Renal cortical epithelial cell (primary cell): ENCODE measurements at regions not wholly inside any gene's neighbourhood (a gene's known extent, or its start where the extent isn't known, plus 50 kb on each side); places are given as distances from the start of the nearest gene placed in this dataset.

Experiments used
- DNase-seq: peaks from one replicate; pipeline ENCODE4 v3.0.0-alpha.2; 2011; ENCODE audit warnings: low read depth

GRCh38 chr5:136694258-136694657 is 328.9 kb upstream of the TRPC7 start:
- no peak for DNase-seq

DNA sequence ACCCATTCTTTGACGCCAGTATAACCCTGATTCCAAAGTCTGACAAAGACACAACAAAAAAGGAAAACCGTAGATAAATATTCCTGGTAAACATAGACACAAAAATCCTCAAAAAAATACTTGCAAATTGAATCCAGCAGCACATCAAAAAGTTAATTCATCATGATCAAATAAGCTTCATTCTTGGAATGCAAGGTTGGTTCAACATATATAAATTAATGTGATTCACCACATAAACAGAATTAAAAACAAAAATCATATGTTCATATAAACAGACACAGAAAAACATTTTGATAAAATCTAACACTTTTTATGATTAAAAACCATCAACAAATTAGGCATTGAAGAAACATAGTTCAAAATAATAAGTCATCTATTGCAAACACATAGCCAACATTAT is 324.2 kb upstream of the TRPC7 start:
- DNase-seq: no peak

DNA sequence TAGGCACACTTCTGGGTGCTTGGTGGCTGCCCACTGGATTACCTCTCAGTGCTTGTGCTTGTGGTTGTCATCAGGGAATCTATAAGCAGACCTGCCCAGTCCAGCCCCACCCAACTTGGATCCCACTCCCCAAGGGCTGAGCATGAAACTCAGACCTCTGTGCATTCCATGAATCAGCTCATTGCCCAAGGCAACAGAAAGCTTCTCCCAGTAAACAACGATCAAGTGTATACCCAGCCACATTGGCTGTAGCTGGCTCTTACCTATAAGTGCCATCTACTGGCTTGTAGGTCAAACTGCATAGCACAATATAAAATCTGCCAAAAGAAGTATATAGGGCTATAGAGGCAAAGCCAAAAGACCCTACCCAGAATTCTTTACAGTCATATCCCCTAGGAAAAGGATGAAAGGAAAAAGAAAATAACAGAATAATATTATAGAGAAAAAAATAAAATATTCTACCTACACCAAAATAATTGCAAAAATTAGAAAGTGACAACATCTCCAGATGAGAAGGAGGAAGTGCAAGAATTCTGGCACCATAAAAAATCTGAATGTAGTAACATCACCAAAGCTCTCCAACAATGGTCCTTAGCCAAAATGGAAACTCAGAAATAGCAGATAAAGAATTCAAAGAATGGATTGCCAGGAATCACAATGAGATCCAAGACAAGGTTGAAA is 321.0 kb upstream of the TRPC7 start:
- DNase-seq: peak; percentile 70

GRCh38 chr5:136682986-136683385 is 317.6 kb upstream of the TRPC7 start:
- no peak for DNase-seq

- DNase-seq: no peak
Measured at GRCh38 chr5:136679233-136679632, 313.9 kb upstream of the TRPC7 start.

GRCh38 chr5:136677217-136677616 is 311.9 kb upstream of the TRPC7 start:
- no peak for DNase-seq

GRCh38 chr5:136676685-136677084 is 311.3 kb upstream of the TRPC7 start:
- DNase-seq: no peak

GRCh38 chr5:136675769-136676168 is 310.4 kb upstream of the TRPC7 start:
- no peak for DNase-seq

DNA sequence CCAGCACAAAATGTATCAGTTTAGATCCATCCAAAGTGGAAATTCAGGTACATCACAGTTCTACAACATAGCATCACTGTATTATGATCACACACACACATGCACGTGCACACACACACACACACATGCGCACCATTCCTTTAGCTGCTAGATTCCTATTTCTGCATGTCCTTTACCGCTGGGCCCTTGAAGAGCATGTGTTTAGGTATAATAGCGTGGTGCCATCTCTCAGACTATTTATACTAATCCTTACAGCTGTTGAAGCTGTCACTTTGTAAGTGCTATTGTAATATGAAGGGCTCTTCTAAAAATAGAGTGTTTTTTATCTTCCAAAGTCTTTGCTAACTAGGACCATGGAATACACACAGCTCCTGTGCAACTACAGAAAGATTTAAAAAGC is 308.8 kb upstream of the TRPC7 start:
- DNase-seq: no peak

- DNase-seq: no peak
Measured at GRCh38 chr5:136667789-136668188, 302.4 kb upstream of the TRPC7 start.

DNA sequence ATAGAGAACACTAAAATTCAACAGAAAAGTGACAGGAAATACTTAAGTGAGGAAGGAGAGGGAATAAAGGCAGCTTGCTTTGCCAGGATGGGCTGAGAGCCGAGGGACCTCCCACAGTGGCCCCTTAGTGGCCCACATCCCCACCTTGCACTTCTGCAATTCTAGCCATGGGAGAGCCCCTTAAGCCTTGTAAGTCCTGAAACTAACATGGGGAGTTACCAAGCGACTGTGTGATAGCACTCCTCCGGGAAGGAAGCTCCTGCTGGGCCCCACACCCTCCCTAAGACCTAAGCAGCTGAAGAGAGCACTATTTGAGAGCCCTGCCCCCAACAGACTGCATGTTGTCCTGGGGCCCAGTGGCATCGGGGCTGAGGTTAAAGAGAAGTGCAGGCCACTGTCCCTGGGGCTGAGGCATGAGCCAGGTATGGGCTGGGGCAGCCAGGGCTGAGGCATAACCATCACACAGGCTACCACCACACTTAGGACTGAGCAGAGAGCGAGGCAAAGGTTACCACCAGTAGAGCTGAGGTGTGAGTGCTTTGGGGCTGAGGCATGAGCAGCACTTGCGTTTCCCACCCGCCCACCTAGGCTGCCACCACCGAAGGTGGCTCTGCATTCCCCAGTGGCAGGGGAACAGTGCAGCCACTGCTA is 301.8 kb upstream of the TRPC7 start:
- DNase-seq: no peak

DNA sequence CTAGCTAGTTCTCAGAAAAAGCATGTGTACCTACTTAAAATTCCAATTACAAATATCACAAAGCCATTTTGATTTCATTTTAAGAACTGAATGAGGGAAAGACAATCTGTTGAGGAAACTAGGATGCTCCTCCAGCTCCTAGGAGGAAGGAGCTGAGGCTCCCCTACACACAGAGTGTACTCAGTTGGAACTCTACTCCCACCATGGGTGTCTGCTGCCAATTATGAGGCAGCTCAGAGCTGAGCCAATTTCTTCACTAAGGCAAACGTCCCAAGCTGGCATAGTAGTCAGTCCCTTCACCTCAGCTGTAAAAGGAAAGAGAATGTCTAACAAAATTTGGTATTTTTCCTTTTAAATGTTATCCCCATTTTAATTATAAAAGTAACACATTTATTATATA is 300.0 kb upstream of the TRPC7 start:
- no peak for DNase-seq

DNA sequence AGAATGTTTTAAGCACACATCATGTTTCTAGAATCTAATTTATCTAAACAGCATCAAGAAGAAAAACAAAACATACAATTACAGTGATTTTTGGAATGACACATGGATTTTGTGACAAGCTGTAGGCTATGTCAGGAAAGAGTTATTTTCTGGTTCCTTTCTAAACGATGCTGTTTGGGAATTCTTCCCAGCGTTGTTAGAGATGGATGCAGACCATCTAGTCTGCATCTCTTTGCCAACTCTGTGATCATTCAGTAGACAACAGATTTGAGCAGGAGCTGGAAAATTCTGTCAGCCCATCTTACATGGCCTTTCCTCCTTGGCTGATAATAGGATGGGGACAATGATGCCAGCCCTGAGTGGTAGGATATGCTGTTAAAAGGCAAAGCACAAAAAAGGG is 295.7 kb upstream of the TRPC7 start:
- no peak for DNase-seq

GRCh38 chr5:136656811-136657210 is 291.5 kb upstream of the TRPC7 start:
- no peak for DNase-seq

DNA sequence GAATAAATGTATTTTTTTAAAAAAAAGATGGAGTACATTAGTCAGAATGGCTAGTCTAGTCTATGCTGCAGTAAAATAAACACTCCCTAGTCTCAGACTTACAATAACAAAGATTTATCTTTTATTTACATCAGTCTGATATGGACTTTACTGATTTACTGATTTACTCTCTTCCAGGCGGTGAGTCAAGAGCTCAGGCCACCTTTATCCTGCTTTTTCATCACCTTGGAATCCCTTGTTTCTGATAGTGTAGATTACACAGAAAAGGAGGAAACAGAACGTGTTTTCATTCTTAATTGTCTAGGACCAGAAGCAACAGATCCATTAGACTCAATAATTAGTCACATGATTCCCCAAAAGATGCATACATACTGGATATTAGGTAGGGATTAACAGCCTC is 290.1 kb upstream of the TRPC7 start:
- DNase-seq: peak; percentile 26

DNA sequence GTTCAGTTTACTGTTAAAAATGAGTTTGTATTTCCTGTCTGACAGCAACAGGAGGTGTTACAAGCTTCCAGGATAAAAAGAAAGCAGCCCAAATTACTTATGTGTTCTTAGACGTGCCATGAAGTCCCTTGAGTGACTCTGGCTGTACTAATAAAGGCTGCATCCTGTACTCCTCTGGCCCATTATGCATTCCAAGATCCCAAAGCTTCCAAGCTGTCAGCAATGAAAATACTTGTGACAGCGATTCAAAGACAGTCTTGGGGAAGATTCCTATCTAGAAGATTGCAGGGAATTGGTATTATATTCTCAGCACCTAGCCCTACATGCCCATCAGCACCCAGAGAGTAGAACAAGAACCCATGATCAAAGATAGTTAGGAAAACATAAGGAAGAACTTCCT is 281.6 kb upstream of the TRPC7 start:
- no peak for DNase-seq

DNA sequence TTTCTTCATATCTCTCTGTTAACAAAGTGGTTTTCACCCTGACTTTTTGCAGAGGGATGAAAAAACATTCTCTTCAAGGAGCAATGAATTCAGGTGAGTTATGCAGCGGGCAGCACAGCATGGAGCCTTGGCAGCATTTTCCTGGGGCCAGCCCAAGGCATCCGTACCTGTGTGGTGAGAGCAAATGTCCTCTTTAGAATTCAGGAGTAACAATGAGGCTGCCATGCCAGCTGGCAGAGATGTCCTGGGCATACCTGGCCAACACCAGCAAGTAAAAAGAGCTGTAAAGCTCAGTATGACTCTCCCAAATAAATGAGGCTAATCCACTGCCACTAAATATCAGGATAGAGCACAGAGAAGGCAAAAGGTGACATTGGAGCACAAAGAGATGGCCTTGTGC is 277.6 kb upstream of the TRPC7 start:
- DNase-seq: no peak

- DNase-seq: no peak
Measured at GRCh38 chr5:136639616-136640015, 274.3 kb upstream of the TRPC7 start.

- DNase-seq: peak; percentile 13
Measured at GRCh38 chr5:136638084-136638483, 272.7 kb upstream of the TRPC7 start.

- no peak for DNase-seq
Measured at GRCh38 chr5:136636001-136636400, 270.7 kb upstream of the TRPC7 start.

DNA sequence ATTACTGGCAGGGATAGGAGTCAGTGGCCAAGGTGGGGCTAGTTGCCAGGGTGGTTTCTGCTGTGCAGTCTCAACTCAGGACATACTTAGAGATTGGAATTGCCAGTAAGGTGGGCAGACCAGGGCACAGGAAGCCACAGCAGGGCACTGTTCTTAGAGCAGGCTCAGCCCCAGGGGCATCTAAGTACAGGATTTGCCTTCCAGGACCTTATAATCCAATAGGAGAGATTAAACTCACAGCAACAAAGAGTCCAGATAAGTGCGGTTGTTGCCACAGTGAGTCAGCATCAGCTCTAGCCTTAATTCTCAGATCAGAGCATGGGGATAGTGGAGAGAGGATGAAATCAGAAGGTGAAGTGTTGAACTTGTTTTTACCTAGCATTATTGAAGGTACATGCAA is 265.8 kb upstream of the TRPC7 start:
- no peak for DNase-seq

GRCh38 chr5:136629125-136629792 is 263.9 kb upstream of the TRPC7 start:
- no peak for DNase-seq

DNA sequence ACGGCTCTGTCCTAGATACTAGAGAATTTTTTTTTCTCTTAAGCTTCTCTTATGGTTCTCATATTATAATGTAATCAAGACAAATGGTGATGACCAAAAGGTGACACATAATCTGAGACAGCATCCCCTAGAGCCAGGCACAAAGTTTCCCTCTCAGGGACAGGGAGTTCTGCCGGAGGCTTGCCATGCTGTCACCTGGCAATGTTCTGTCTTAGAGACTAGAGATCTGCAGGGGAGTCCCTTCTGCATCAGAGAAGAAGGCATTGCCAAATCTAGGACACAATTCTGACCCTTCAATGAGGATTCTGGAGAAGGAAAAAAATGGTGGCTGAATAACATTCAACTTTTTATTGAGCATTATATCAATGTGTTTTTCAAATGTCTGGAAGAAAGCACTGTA is 261.2 kb upstream of the TRPC7 start:
- DNase-seq: no peak
